GM23338 (cell line): ENCODE measurements at regions not wholly inside any gene's neighbourhood (a gene's known extent, or its start where the extent isn't known, plus 50 kb on each side); places are given as distances from the start of the nearest gene placed in this dataset.

Experiments used
- ATAC-seq: fragments of 200-7000 bp; cut with Tn5 transposase; 3 replicates; pipeline ENCODE4 v1.9.1; 2020
- DNase-seq: peaks from one replicate; pipeline ENCODE4 v3.0.0-alpha.2; 2015; ENCODE audit warnings: low spot score
- H2AFZ ChIP-seq: fragments of 200-600 bp; sonication (generic); 2 replicates; pipeline ENCODE4 v1.8.0; 2016; ENCODE audit warnings: antibody characterized with exemption, mild to moderate bottlenecking, moderate library complexity
- H3F3A ChIP-seq: fragments of 200-600 bp; sonication (generic); replicated peaks from 2 replicates; pipeline ENCODE4 v1.8.0; 2017; ENCODE audit warnings: antibody characterized with exemption, mixed run types, low read depth
- H3K27ac ChIP-seq: fragments of 200-600 bp; sonication (generic); 2 replicates; pipeline ENCODE4 v1.6.1; 2016; ENCODE audit warnings: low read depth
- H3K27me3 ChIP-seq: fragments of 200-600 bp; sonication (generic); 2 replicates; pipeline ENCODE4 v1.8.0; 2016; ENCODE audit warnings: mild to moderate bottlenecking, mixed run types, moderate library complexity; ENCODE audit not compliant: insufficient read depth
- H3K36me3 ChIP-seq: fragments of 200-600 bp; sonication (generic); 2 replicates; pipeline ENCODE4 v1.8.0; 2016; ENCODE audit warnings: mild to moderate bottlenecking; ENCODE audit not compliant: insufficient read depth
- H3K4me1 ChIP-seq: fragments of 200-600 bp; sonication (generic); 2 replicates; pipeline ENCODE4 v1.8.0; 2016; ENCODE audit warnings: mild to moderate bottlenecking, moderate library complexity; ENCODE audit not compliant: insufficient read depth
- H3K4me2 ChIP-seq: fragments of 200-600 bp; sonication (generic); 2 replicates; pipeline ENCODE4 v1.7.1; 2017; ENCODE audit warnings: mixed run types
- H3K4me3 ChIP-seq: fragments of 200-600 bp; sonication (generic); 2 replicates; pipeline ENCODE4 v1.6.1; 2016; ENCODE audit warnings: mixed run types
- H3K79me2 ChIP-seq: fragments of 200-600 bp; sonication (generic); replicated peaks from 2 replicates; pipeline ENCODE4 v1.8.0; 2017; ENCODE audit warnings: mild to moderate bottlenecking; ENCODE audit not compliant: insufficient read depth
- H3K9me2 ChIP-seq: fragments of 200-600 bp; sonication (generic); 2 replicates; pipeline ENCODE4 v1.8.0; 2017; ENCODE audit not compliant: insufficient read depth
- H4K20me1 ChIP-seq: fragments of 200-600 bp; sonication (generic); replicated peaks from 2 replicates; pipeline ENCODE4 v1.8.0; 2017; ENCODE audit warnings: mild to moderate bottlenecking; ENCODE audit not compliant: insufficient read depth
- H3K27ac Mint-ChIP-seq: 2 replicates; pipeline ENCODE4 v1.8.0; 2020; ENCODE audit warnings: inconsistent platforms, mild to moderate bottlenecking, moderate library complexity, mixed read lengths
- H3K27me3 Mint-ChIP-seq: 3 replicates; pipeline ENCODE4 v1.8.0; 2022; ENCODE audit warnings: low read depth, mild to moderate bottlenecking, moderate library complexity, mixed read lengths, inconsistent platforms; ENCODE audit not compliant: insufficient read depth, poor library complexity
- H3K36me3 Mint-ChIP-seq: 3 replicates; pipeline ENCODE4 v1.8.0; 2021; ENCODE audit warnings: low read depth, mild to moderate bottlenecking, inconsistent platforms, moderate library complexity, mixed read lengths
- H3K4me1 Mint-ChIP-seq: 3 replicates; pipeline ENCODE4 v1.8.0; 2020; ENCODE audit warnings: mild to moderate bottlenecking, inconsistent platforms, mixed read lengths
- H3K4me3 Mint-ChIP-seq: 3 replicates; pipeline ENCODE4 v1.8.0; 2021; ENCODE audit warnings: moderate library complexity, mild to moderate bottlenecking, inconsistent platforms, mixed read lengths
- H3K9me3 Mint-ChIP-seq: 3 replicates; pipeline ENCODE4 v1.8.0; 2020; ENCODE audit warnings: moderate library complexity, mild to moderate bottlenecking, inconsistent platforms, mixed read lengths
- CREB1 ChIP-seq: fragments of 250-450 bp; sonication (Bioruptor Pico); IDR thresholded peaks from 2 replicates; pipeline ENCODE4 v1.5.0; 2020; ENCODE audit warnings: low read depth, mild to moderate bottlenecking, moderate library complexity
- CTCF ChIP-seq, 2 experiments: fragments of 200-600 bp in 1 of 2; sonication (generic) in 1 of 2; conservative IDR thresholded peaks; 2 replicates each; pipeline versions ENCODE4 v1.5.1 to v1.6.1; 2016 to 2017; ENCODE audit warnings: antibody characterized with exemption in 2 of 2, low read depth in 2 of 2, mild to moderate bottlenecking in 2 of 2, moderate library complexity in 1 of 2
- ETS1 ChIP-seq: IDR thresholded peaks from 2 replicates; pipeline ENCODE4 v1.6.1; 2016; ENCODE audit warnings: antibody characterized with exemption
- EZH2 ChIP-seq: fragments of 200-600 bp; sonication (generic); IDR thresholded peaks from one replicate; pipeline ENCODE4 v1.8.0; 2017; ENCODE audit warnings: antibody characterized with exemption, mild to moderate bottlenecking, low read depth; ENCODE audit not compliant: unreplicated experiment
- EZH2phosphoT487 ChIP-seq: fragments of 200-600 bp; sonication (generic); IDR thresholded peaks from one replicate; pipeline ENCODE4 v1.8.1; 2018; ENCODE audit warnings: antibody characterized with exemption; ENCODE audit not compliant: unreplicated experiment
- JUNB ChIP-seq: IDR thresholded peaks from one replicate; pipeline ENCODE4 v1.6.1; 2016; ENCODE audit warnings: antibody characterized with exemption; ENCODE audit not compliant: unreplicated experiment
- NANOG ChIP-seq: IDR thresholded peaks from 2 replicates; pipeline ENCODE4 v1.6.1; 2016; ENCODE audit warnings: antibody characterized with exemption, borderline replicate concordance
- POLR2AphosphoS5 ChIP-seq: IDR thresholded peaks from 2 replicates; pipeline ENCODE4 v1.6.1; 2016; ENCODE audit warnings: antibody characterized with exemption, low read depth
- REST ChIP-seq: IDR thresholded peaks from one replicate; pipeline ENCODE4 v1.6.1; 2018; ENCODE audit warnings: antibody characterized with exemption; ENCODE audit not compliant: unreplicated experiment
- STAT1 ChIP-seq: IDR thresholded peaks from one replicate; pipeline ENCODE4 v1.6.1; 2016; ENCODE audit warnings: antibody characterized with exemption; ENCODE audit not compliant: unreplicated experiment
- ZNF114 ChIP-seq: fragments of 250-450 bp; sonication (Bioruptor Pico); IDR thresholded peaks from 2 replicates; pipeline ENCODE4 v1.5.0; 2020; ENCODE audit warnings: mild to moderate bottlenecking, moderate library complexity
- ZNF331 ChIP-seq: fragments of 250-450 bp; sonication (Bioruptor Pico); IDR thresholded peaks from 2 replicates; pipeline ENCODE4 v1.5.0; 2020; ENCODE audit warnings: low read depth, mild to moderate bottlenecking, moderate library complexity
- ZNF462 ChIP-seq: fragments of 250-450 bp; sonication (Bioruptor Pico); IDR thresholded peaks from 2 replicates; pipeline ENCODE4 v1.5.0; 2020; ENCODE audit warnings: mild to moderate bottlenecking, moderate library complexity

- H3K4me1 ChIP-seq = no peaks in the 10 kb centered on the region
- Mint-ChIP-seq H3K4me1 (no peaks in the 10 kb centered on the region), H3K9me3 (peaks cover 14% of the 10 kb centered on the region), H3K27ac (no peak overlapping the region), H3K36me3 (peaks cover 12% of the 10 kb centered on the region; the same call in 2 of the 3 replicates), H3K4me3 (no peak overlapping the region), H3K27me3 (no peaks in the 10 kb centered on the region)
- H2AFZ ChIP-seq = no peak overlapping the region
- H3K27ac ChIP-seq = no peak overlapping the region
- no peaks in the 10 kb centered on the region for H3F3A ChIP-seq
- H3K36me3 ChIP-seq = no peaks in the 10 kb centered on the region
- ATAC-seq (no peak), DNase-seq (no peak)
- no peaks in the 10 kb centered on the region for H3K27me3 ChIP-seq
- H4K20me1 ChIP-seq = no peaks in the 10 kb centered on the region
- H3K79me2 ChIP-seq = no peaks in the 10 kb centered on the region
- H3K4me2 ChIP-seq = no peak overlapping the region
- TF ChIP-seq EZH2 (no peak), NANOG (no peak), EZH2phosphoT487 (no peak), JUNB (no peak), REST (no peak), POLR2AphosphoS5 (no peak), CTCF (conservative IDR thresholded peaks at IDR 0.05; ENCODE audit: low read depth in 2 of 2) (no peak), STAT1 (no peak), CREB1 (CRISPR knock-in tag) (no peak), ETS1 (no peak), ZNF331 (CRISPR knock-in tag) (no peak), ZNF114 (no peak), ZNF462 (CRISPR knock-in tag) (no peak)
- H3K4me3 ChIP-seq = no peak overlapping the region
- no peaks in the 10 kb centered on the region for H3K9me2 ChIP-seq
Observed at GRCh38 chr4:31190671-31191070, 470.5 kb downstream of the PCDH7 start.
